Transverse colon (tissue), 4 donors: ENCODE measurements at regions not wholly inside any gene's neighbourhood (a gene's known extent, or its start where the extent isn't known, plus 50 kb on each side); places are given as distances from the start of the nearest gene placed in this dataset.
"Not testable (repeated sequence)": the region's sequence is repeated elsewhere in the genome, so short reads cannot be mapped to it uniquely, and the experiment has no call there.

Experiments
- DNase-seq: peaks from one replicate; pipeline ENCODE4 v3.0.0-alpha.2; 2019
- H3K27ac ChIP-seq, 4 donors: fragments of 200-600 bp; sonication (generic); 2 replicates each; pipeline ENCODE4 v1.5.1; 2016 to 2018; ENCODE audit warnings: inconsistent platforms in 4 of 4
- H3K27me3 ChIP-seq: fragments of 200-600 bp; sonication (generic); 2 replicates; pipeline ENCODE4 v1.5.1; 2017; ENCODE audit warnings: inconsistent platforms
- H3K36me3 ChIP-seq, 4 donors: fragments of 200-600 bp; sonication (generic); 2 replicates each; pipeline ENCODE4 v1.5.1; 2017 to 2019; ENCODE audit warnings: inconsistent platforms in 4 of 4
- H3K4me1 ChIP-seq, 4 donors: fragments of 200-600 bp; sonication (generic); 2 replicates each; pipeline ENCODE4 v1.5.1; 2017 to 2020; ENCODE audit warnings: inconsistent platforms in 4 of 4
- H3K4me3 ChIP-seq, 4 donors: fragments of 200-600 bp; sonication (generic); 1 replicate in 1 of 4; 2 replicates in 3 of 4; pipeline versions ENCODE4 v1.5.1 to v1.6.1; 2017 to 2019; ENCODE audit warnings: inconsistent platforms in 4 of 4
- H3K9me3 ChIP-seq, 2 donors: fragments of 200-600 bp; sonication (generic); 2 replicates each; pipeline ENCODE4 v1.5.1; 2017 to 2019; ENCODE audit warnings: inconsistent platforms in 2 of 2
- EP300 ChIP-seq: sonication (generic); formaldehyde crosslinking; IDR thresholded peaks from one replicate; pipeline ENCODE4 v1.6.1; 2017; ENCODE audit warnings: antibody characterized with exemption, low read depth
- POLR2A ChIP-seq: fragments of 450-650 bp; IDR thresholded peaks from one replicate; pipeline ENCODE4 v1.6.1; 2016; ENCODE audit warnings: antibody characterized with exemption, mild to moderate bottlenecking, moderate library complexity
- POLR2AphosphoS5 ChIP-seq, 3 donors: sonication (generic); formaldehyde crosslinking; IDR thresholded peaks; one replicate each; pipeline ENCODE4 v1.6.1; 2016; ENCODE audit warnings: antibody characterized with exemption in 3 of 3
- WGBS, 2 donors: methylation state at CpG; one replicate each; pipeline ENCODE4 v1.1.5; 2018; ENCODE audit warnings: low coverage in 1 of 2; 5-methylcytosine and 5-hydroxymethylcytosine counted together
- in situ Hi-C, 4 donors: fragments of 200-750 bp; cut with MboI; loops; one replicate each; pipeline versions ENCODE4 v1.15.0 to v1.15.1; 2017; ENCODE audit warnings: low sequenced_read_pairs in 3 of 4, low pct_ligation_motif_present in 1 of 4, low pct_unique_long_range_greater_than_20kb in 1 of 4
- intact Hi-C: fragments of 100-400 bp; cut with DNase I; formaldehyde crosslinking; loops from one replicate; pipeline ENCODE4 v1.15.1; 2023; ENCODE audit warnings: low total_unique reads
- TF ChIP-seq, protein P1 (sequence below), 5 experiments: fragments of 200-600 bp in 3 of 5; fragments of 450-650 bp in 2 of 5; sonication (generic) in 3 of 5; IDR thresholded peaks; 1 replicate in 2 of 5; 2 replicates in 3 of 5; pipeline ENCODE4 v1.5.1; 2016 to 2017; ENCODE audit warnings: antibody characterized with exemption in 5 of 5, inconsistent platforms in 3 of 5, mild to moderate bottlenecking in 2 of 5, moderate library complexity in 1 of 5

- no peak for DNase-seq
- H3K36me3 ChIP-seq = no peaks in the 10 kb centered on the region
- no peak overlapping the region for H3K27ac ChIP-seq
- no peaks in the 10 kb centered on the region for H3K27me3 ChIP-seq
- no peak for TF ChIP-seq EP300
- in situ Hi-C loops (no loop called here), intact Hi-C loops (no loop called here)
- H3K9me3 ChIP-seq = peaks cover 0 to 10% of the 10 kb centered on the region in 2 donors
- H3K4me1 ChIP-seq = no peaks in the 10 kb centered on the region
- WGBS, 2 donors = 42 to 71% methylated on average over 3 to 4 of the region's 4 CpGs
- H3K4me3 ChIP-seq = no peak overlapping the region
Measured at GRCh38 chr1:106344494-106344893, 712.0 kb upstream of the PRMT6 start.

DNA sequence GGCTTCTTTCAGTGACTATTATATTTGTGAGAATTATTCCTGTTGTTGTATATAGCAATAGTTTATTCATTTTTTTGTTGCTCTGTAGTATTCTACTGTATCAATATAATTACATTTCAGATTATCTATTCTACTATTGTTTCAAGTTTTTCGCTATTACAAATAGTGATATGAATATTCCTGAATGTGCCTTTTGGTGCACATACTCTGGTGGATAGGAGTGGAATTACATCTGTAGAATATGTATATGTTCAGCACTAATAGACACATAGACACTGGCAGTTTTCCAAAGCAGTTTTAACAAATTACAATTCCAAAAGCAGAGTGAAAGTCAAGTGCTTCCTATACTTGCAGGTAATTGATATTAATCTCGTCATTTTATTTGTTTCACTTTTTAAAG, 696.2 kb upstream of the PRMT6 start:
- intact Hi-C loops = no loop called here
- no peak overlapping the region for H3K27ac ChIP-seq

GRCh38 chr1:106366627-106367319, 689.7 kb upstream of the PRMT6 start:
- TF ChIP-seq, protein P1, sequence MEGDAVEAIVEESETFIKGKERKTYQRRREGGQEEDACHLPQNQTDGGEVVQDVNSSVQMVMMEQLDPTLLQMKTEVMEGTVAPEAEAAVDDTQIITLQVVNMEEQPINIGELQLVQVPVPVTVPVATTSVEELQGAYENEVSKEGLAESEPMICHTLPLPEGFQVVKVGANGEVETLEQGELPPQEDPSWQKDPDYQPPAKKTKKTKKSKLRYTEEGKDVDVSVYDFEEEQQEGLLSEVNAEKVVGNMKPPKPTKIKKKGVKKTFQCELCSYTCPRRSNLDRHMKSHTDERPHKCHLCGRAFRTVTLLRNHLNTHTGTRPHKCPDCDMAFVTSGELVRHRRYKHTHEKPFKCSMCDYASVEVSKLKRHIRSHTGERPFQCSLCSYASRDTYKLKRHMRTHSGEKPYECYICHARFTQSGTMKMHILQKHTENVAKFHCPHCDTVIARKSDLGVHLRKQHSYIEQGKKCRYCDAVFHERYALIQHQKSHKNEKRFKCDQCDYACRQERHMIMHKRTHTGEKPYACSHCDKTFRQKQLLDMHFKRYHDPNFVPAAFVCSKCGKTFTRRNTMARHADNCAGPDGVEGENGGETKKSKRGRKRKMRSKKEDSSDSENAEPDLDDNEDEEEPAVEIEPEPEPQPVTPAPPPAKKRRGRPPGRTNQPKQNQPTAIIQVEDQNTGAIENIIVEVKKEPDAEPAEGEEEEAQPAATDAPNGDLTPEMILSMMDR (IDR thresholded peaks at IDR 0.05) = no peak
- no peak for TF ChIP-seq EP300
- TF ChIP-seq POLR2AphosphoS5 (IDR thresholded peaks at IDR 0.05) = no peak
- TF ChIP-seq POLR2A = no peak
- H3K36me3 ChIP-seq = no peaks in the 10 kb centered on the region
- H3K4me3 ChIP-seq = no peak overlapping the region
- 52 to 60% methylated on average over 3 to 4 of the region's 4 CpGs for WGBS, 2 donors
- in situ Hi-C loops = no loop called here
- no peak for DNase-seq
- no peaks in the 10 kb centered on the region for H3K9me3 ChIP-seq
- no peaks in the 10 kb centered on the region for H3K4me1 ChIP-seq
- H3K27me3 ChIP-seq = no peaks in the 10 kb centered on the region
- H3K27ac ChIP-seq = no peak overlapping the region
- intact Hi-C loops = no loop called here

More for the DNA sequence above, 696.2 kb upstream of the PRMT6 start:
- Histone ChIP-seq H3K9me3 (no peaks in the 10 kb centered on the region), H3K4me1 (no peaks in the 10 kb centered on the region), H3K27me3 (no peaks in the 10 kb centered on the region), H3K36me3 (no peaks in the 10 kb centered on the region), H3K4me3 (no peak overlapping the region)
- in situ Hi-C loops = no loop called here
- TF ChIP-seq POLR2A = no peak
- TF ChIP-seq, protein P1 (IDR thresholded peaks at IDR 0.05) = no peak
- TF ChIP-seq POLR2AphosphoS5 (IDR thresholded peaks at IDR 0.05) = no peak
- TF ChIP-seq EP300 = no peak
- no peak for DNase-seq
- WGBS, 2 donors = 74 to 82% methylated on average over 2 of the region's 2 CpGs

DNA sequence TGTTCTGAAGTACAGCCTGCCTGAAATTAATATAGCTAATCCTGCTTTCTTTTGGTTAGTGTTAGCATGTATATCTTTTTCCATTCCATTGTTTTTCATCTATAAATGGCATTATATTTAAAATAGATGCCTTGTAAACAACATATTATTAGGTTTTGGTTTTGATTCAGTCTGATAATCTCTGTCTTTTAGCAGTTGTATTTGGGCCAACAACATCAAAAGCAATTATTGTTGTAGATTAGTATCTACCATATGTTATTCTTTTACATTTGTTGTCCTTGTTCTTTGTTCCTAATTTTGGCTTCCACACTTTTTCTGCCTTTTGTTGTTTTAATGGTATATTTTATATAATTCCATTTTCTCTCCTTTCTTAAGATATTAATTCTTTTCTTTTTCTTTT, 678.2 kb upstream of the PRMT6 start:
- Histone ChIP-seq H3K4me3 (no peak overlapping the region), H3K36me3 (no peaks in the 10 kb centered on the region), H3K27ac (no peak overlapping the region), H3K4me1 (no peaks in the 10 kb centered on the region), H3K27me3 (no peaks in the 10 kb centered on the region), H3K9me3 (no peaks in the 10 kb centered on the region)
- in situ Hi-C loops = no loop called here
- TF ChIP-seq EP300 (no peak), POLR2AphosphoS5 (IDR thresholded peaks at IDR 0.05) (no peak), POLR2A (no peak)
- TF ChIP-seq, protein P1 (IDR thresholded peaks at IDR 0.05) = no peak
- DNase-seq = no peak
- intact Hi-C loops = no loop called here

DNA sequence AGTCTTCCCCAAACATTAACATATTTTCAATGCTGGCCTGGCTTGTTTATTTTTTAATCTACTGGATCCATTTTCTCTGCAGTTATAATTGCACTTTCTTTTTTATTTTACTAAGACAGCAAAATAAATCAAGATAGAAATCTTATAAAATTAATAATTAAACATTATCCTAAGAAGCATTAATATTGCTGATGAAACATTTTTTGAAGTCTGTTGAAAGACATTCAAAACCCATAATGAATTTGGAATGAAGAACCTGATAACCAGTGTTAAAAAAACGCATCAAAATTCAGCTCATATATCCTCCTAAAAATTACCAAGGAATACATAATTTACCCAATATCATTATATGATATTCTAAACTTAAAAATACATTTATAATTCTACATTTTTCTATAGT, 675.7 kb upstream of the PRMT6 start:
- H3K27me3 ChIP-seq = no peaks in the 10 kb centered on the region
- in situ Hi-C loops (no loop called here), intact Hi-C loops (no loop called here)
- no peak for DNase-seq
- no peaks in the 10 kb centered on the region for H3K36me3 ChIP-seq
- H3K4me1 ChIP-seq = no peaks in the 10 kb centered on the region
- TF ChIP-seq, protein P1 (IDR thresholded peaks at IDR 0.05) = no peak
- no peak for TF ChIP-seq POLR2A
- no peak for TF ChIP-seq POLR2AphosphoS5 (IDR thresholded peaks at IDR 0.05)
- TF ChIP-seq EP300 = no peak
- no peaks in the 10 kb centered on the region for H3K9me3 ChIP-seq
- H3K27ac ChIP-seq = no peak overlapping the region
- no peak overlapping the region for H3K4me3 ChIP-seq
- 57 to 82% methylated on average over 1 of the region's 1 CpG for WGBS, 2 donors

DNA sequence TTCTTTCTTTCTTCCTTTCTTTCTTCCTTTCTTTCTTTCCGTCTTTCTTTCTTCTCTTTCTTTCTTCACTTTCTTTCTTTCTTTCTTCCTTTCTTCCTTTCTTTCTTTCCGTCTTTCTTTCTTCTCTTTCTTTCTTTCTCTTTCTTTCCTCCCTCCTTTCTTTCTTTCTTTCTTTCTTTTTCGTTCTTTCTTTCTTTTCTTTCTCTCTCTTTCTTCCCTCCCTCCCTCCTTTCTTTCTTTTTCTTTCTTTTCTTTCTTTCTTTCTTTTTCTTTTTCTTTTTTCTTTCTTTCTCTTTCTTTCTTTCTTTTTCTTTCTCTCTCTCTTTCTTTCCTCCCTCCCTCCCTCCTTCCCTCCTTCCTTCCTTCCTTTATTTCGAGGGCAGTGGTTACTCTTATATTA, 667.3 kb upstream of the PRMT6 start:
- WGBS, 2 donors = 55 to 70% methylated on average over 4 of the region's 4 CpGs
- DNase-seq = not testable (repeated sequence)

More for the DNA sequence above, 667.3 kb upstream of the PRMT6 start:
- H3K4me3 ChIP-seq, H3K27ac ChIP-seq, in situ Hi-C loops, H3K4me1 ChIP-seq, H3K36me3 ChIP-seq, H3K9me3 ChIP-seq, H3K27me3 ChIP-seq, intact Hi-C loops: not testable (repeated sequence)
